GM12878 (cell line): ENCODE measurements at regions not wholly inside any gene's neighbourhood (a gene's known extent, or its start where the extent isn't known, plus 50 kb on each side); places are given as distances from the start of the nearest gene placed in this dataset.

Experiments
- ATAC-seq: fragments of 200-7000 bp; cut with Tn5 transposase; 3 replicates; pipeline ENCODE4 v1.9.1; 2020; ENCODE audit warnings: mild to moderate bottlenecking, moderate library complexity
- BruUV-seq: library from RNA; stranded (reverse); fragments of 400-500 nt; replicated peaks from 2 replicates; lab custom pipeline; 2021; lab: Mats Ljungman, UMichigan
- CTCF ChIA-PET: fragments of 300-600 bp; sonication (Branson Sonifier 250); formaldehyde crosslinking; extraction: SDS; loops from one replicate; lab custom pipeline; 2021; ENCODE audit warnings: inconsistent platforms; lab: Yijun Ruan, JAX
- POLR2A ChIA-PET: fragments of 350-600 bp; formaldehyde crosslinking; extraction: SDS; loops from one replicate; lab custom pipeline; 2021; ENCODE audit warnings: inconsistent platforms; lab: Charles Lee
- RAD21 ChIA-PET: fragments of 300-600 bp; sonication (Branson Sonifier 250); formaldehyde crosslinking; loops from one replicate; lab custom pipeline; 2023; ENCODE audit warnings: antibody characterized with exemption; ENCODE audit not compliant: unreplicated experiment; lab: Charles Lee
- SMC1A ChIA-PET: fragments of 300-600 bp; sonication (Branson Sonifier 250); formaldehyde crosslinking; loops from one replicate; lab custom pipeline; 2023; ENCODE audit not compliant: unreplicated experiment, uncharacterized antibody; lab: Charles Lee
- DNase-seq: peaks from one replicate; pipeline ENCODE4 v3.0.0-alpha.2; 2011; ENCODE audit warnings: low read depth, low spot score
- FAIRE-seq: peaks from 3 replicates; lab custom pipeline; 2011; peaks lifted over from hg19 to GRCh38; lab: Jason Lieb, UNC
- H2AFZ ChIP-seq: 2 replicates; pipeline ENCODE4 v1.6.0; 2011; ENCODE audit warnings: low read depth, low read length, control low read depth; ENCODE audit not compliant: control insufficient read depth
- H3K27ac ChIP-seq: 2 replicates; pipeline ENCODE4 v1.5.1; 2011; ENCODE audit warnings: control low read depth; ENCODE audit not compliant: control insufficient read depth, insufficient read depth
- H3K27me3 ChIP-seq, 2 experiments: replicated peaks in 1 of 2; 2 replicates each; pipeline versions ENCODE4 v1.6.0 to v1.6.1; 2011; ENCODE audit warnings: low read length in 1 of 2; ENCODE audit not compliant: control insufficient read depth in 2 of 2, insufficient read depth in 2 of 2
- H3K36me3 ChIP-seq, 2 experiments: 2 replicates each; pipeline ENCODE4 v1.5.1; 2011; ENCODE audit warnings: low read length in 1 of 2; ENCODE audit not compliant: control insufficient read depth in 2 of 2, insufficient read depth in 2 of 2
- H3K4me1 ChIP-seq: 2 replicates; pipeline ENCODE4 v1.6.1; 2011; ENCODE audit warnings: mild to moderate bottlenecking, low read length, moderate library complexity, mixed read lengths; ENCODE audit not compliant: control insufficient read depth, insufficient read depth
- H3K4me2 ChIP-seq: 2 replicates; pipeline ENCODE4 v1.6.0; 2011; ENCODE audit warnings: control low read depth; ENCODE audit not compliant: control insufficient read depth, insufficient read depth
- H3K4me3 ChIP-seq: fragments of 200-600 bp; sonication (generic); 2 replicates; pipeline ENCODE4 v1.5.1; 2016
- H3K79me2 ChIP-seq: 2 replicates; pipeline ENCODE4 v1.6.0; 2011; ENCODE audit warnings: low read length; ENCODE audit not compliant: control insufficient read depth, insufficient read depth
- H3K9ac ChIP-seq: 2 replicates; pipeline ENCODE4 v1.8.0; 2011; ENCODE audit warnings: low read length, control low read depth, mixed read lengths; ENCODE audit not compliant: control insufficient read depth, insufficient read depth
- H3K9me3 ChIP-seq: replicated peaks from 3 replicates; pipeline ENCODE4 v1.5.1; 2011; ENCODE audit warnings: mild to moderate bottlenecking, low read length; ENCODE audit not compliant: control insufficient read depth, insufficient read depth
- H4K20me1 ChIP-seq: 2 replicates; pipeline ENCODE4 v1.6.0; 2011; ENCODE audit not compliant: control insufficient read depth, insufficient read depth
- CBFB ChIP-seq: IDR thresholded peaks from 2 replicates; pipeline ENCODE4 v1.6.1; 2016; ENCODE audit warnings: antibody characterized with exemption, low read depth
- HSF1 ChIP-seq: fragments of 150-350 bp; IDR thresholded peaks from 2 replicates; pipeline ENCODE4 v1.6.1; 2014; ENCODE audit warnings: mild to moderate bottlenecking, low read depth, low read length
- JUND ChIP-seq: IDR thresholded peaks from 2 replicates; pipeline ENCODE4 v1.6.1; 2012; ENCODE audit warnings: low read depth, mild to moderate bottlenecking, low read length, improper control_type of control experiment, moderate library complexity
- LARP7 ChIP-seq: fragments of 450-650 bp; IDR thresholded peaks from 2 replicates; pipeline ENCODE4 v1.6.1; 2017; ENCODE audit warnings: mild to moderate bottlenecking
- RCOR1 ChIP-seq: conservative IDR thresholded peaks from 2 replicates; pipeline ENCODE4 v1.6.1; 2012; ENCODE audit warnings: low read depth, low read length, improper control_type of control experiment
- SIN3A ChIP-seq: IDR thresholded peaks from 2 replicates; pipeline ENCODE4 v1.6.1; 2012; ENCODE audit warnings: low read depth, low read length, improper control_type of control experiment
- SPI1 ChIP-seq: IDR thresholded peaks from 2 replicates; pipeline ENCODE4 v1.6.1; 2011; ENCODE audit warnings: low read depth, mild to moderate bottlenecking, low read length, moderate library complexity, borderline replicate concordance; ENCODE audit not compliant: insufficient read depth
- ZSCAN29 ChIP-seq: fragments of 450-650 bp; IDR thresholded peaks from 2 replicates; pipeline ENCODE4 v1.6.1; 2017; ENCODE audit warnings: mild to moderate bottlenecking, moderate library complexity
- WGBS: methylation state at CpG from one replicate; pipeline ENCODE4 v1.1.6; 2016; ENCODE audit warnings: low lambda C conversion rate; ENCODE audit not compliant: insufficient replicate concordance, insufficient coverage; ENCODE audit errors: missing lambda C conversion rate; 5-methylcytosine and 5-hydroxymethylcytosine counted together
- in situ Hi-C: fragments of 300-500 bp; cut with MboI; formaldehyde crosslinking; loops from 9 replicates; pipeline ENCODE4 v1.14.3; 2018; ENCODE audit warnings: mixed read lengths
- intact Hi-C: fragments of 100-400 bp; cut with micrococcal nuclease; formaldehyde crosslinking; loops from one replicate; pipeline ENCODE4 v1.14.2; 2022; ENCODE audit not compliant: unreplicated experiment
- TF ChIP-seq, protein P1 (sequence below): IDR thresholded peaks from 2 replicates; pipeline ENCODE4 v1.6.1; 2012; ENCODE audit warnings: improper control_type of control experiment, low read depth, low read length; ENCODE audit not compliant: insufficient replicate concordance
- TF ChIP-seq, protein P2 (sequence below): fragments of 450-650 bp; IDR thresholded peaks from 2 replicates; pipeline ENCODE4 v1.6.1; 2016; ENCODE audit warnings: mild to moderate bottlenecking, moderate library complexity, borderline replicate concordance

DNA sequence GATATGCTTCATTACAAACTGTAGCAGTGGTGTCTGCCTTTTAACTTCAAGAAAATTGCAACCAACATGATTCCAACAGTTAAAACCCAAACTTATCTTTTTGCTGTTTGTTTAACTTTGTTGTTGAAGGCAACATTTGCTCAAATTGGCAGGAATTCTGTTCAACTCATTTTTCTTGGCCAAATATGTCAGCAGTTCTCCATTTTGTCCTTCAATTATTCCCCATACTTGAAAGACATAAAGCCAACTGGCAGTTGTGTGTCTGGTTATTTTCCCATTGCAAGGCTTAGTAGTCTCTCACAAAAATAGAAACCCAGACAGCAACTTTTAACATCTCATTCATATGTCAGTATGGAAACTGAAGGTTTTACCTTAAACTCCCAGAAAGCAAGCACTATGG lies 146.3 kb downstream of the LRIG3 start (continued):
- TF ChIP-seq ZSCAN29 (no peak), SIN3A (no peak)
- TF ChIP-seq, protein P1, sequence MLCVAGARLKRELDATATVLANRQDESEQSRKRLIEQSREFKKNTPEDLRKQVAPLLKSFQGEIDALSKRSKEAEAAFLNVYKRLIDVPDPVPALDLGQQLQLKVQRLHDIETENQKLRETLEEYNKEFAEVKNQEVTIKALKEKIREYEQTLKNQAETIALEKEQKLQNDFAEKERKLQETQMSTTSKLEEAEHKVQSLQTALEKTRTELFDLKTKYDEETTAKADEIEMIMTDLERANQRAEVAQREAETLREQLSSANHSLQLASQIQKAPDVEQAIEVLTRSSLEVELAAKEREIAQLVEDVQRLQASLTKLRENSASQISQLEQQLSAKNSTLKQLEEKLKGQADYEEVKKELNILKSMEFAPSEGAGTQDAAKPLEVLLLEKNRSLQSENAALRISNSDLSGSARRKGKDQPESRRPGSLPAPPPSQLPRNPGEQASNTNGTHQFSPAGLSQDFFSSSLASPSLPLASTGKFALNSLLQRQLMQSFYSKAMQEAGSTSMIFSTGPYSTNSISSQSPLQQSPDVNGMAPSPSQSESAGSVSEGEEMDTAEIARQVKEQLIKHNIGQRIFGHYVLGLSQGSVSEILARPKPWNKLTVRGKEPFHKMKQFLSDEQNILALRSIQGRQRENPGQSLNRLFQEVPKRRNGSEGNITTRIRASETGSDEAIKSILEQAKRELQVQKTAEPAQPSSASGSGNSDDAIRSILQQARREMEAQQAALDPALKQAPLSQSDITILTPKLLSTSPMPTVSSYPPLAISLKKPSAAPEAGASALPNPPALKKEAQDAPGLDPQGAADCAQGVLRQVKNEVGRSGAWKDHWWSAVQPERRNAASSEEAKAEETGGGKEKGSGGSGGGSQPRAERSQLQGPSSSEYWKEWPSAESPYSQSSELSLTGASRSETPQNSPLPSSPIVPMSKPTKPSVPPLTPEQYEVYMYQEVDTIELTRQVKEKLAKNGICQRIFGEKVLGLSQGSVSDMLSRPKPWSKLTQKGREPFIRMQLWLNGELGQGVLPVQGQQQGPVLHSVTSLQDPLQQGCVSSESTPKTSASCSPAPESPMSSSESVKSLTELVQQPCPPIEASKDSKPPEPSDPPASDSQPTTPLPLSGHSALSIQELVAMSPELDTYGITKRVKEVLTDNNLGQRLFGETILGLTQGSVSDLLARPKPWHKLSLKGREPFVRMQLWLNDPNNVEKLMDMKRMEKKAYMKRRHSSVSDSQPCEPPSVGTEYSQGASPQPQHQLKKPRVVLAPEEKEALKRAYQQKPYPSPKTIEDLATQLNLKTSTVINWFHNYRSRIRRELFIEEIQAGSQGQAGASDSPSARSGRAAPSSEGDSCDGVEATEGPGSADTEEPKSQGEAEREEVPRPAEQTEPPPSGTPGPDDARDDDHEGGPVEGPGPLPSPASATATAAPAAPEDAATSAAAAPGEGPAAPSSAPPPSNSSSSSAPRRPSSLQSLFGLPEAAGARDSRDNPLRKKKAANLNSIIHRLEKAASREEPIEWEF, result no peak

- ChIA-PET RAD21 (no interaction called here), CTCF (no interaction called here), POLR2A (no interaction called here), SMC1A (interaction anchor here (1.1 kb wide), 1 partner anchor 17 kb away, joined by 3 read pairs; no protein-coding TSS in a partner anchor)
- no peak overlapping the region for H3K9ac ChIP-seq
- ATAC-seq (no peak), DNase-seq (no peak), FAIRE-seq (no peak)
- H3K4me1 ChIP-seq, result no peaks in the 10 kb centered on the region
- no peaks in the 10 kb centered on the region for H3K9me3 ChIP-seq
- H2AFZ ChIP-seq, result no peak overlapping the region
- WGBS, result 11% methylated on average over 2 of the region's 2 CpGs
- no peaks in the 10 kb centered on the region for H4K20me1 ChIP-seq
- in situ Hi-C loops (no loop called here), intact Hi-C loops (no loop called here)
- H3K27ac ChIP-seq, result no peak overlapping the region
- H3K27me3 ChIP-seq, result no peaks in the 10 kb centered on the region
- H3K4me3 ChIP-seq, result no peak overlapping the region
- no peak overlapping the region for H3K4me2 ChIP-seq
- no peaks in the 10 kb centered on the region for H3K36me3 ChIP-seq
- no peaks in the 10 kb centered on the region for H3K79me2 ChIP-seq
- BruUV-seq, result no TSS peak
- TF ChIP-seq RCOR1 (no peak), LARP7 (no peak), SPI1 (no peak), HSF1 (no peak), JUND (no peak), CBFB (no peak)
- TF ChIP-seq, protein P2, sequence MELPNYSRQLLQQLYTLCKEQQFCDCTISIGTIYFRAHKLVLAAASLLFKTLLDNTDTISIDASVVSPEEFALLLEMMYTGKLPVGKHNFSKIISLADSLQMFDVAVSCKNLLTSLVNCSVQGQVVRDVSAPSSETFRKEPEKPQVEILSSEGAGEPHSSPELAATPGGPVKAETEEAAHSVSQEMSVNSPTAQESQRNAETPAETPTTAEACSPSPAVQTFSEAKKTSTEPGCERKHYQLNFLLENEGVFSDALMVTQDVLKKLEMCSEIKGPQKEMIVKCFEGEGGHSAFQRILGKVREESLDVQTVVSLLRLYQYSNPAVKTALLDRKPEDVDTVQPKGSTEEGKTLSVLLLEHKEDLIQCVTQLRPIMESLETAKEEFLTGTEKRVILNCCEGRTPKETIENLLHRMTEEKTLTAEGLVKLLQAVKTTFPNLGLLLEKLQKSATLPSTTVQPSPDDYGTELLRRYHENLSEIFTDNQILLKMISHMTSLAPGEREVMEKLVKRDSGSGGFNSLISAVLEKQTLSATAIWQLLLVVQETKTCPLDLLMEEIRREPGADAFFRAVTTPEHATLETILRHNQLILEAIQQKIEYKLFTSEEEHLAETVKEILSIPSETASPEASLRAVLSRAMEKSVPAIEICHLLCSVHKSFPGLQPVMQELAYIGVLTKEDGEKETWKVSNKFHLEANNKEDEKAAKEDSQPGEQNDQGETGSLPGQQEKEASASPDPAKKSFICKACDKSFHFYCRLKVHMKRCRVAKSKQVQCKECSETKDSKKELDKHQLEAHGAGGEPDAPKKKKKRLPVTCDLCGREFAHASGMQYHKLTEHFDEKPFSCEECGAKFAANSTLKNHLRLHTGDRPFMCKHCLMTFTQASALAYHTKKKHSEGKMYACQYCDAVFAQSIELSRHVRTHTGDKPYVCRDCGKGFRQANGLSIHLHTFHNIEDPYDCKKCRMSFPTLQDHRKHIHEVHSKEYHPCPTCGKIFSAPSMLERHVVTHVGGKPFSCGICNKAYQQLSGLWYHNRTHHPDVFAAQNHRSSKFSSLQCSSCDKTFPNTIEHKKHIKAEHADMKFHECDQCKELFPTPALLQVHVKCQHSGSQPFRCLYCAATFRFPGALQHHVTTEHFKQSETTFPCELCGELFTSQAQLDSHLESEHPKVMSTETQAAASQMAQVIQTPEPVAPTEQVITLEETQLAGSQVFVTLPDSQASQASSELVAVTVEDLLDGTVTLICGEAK, result no peak
Observed at GRCh38 chr12:58774731-58775130, 145.6 kb downstream of the LRIG3 start.
